OCI-LY1 (cell line): ENCODE measurements at regions not wholly inside any gene's neighbourhood (a gene's known extent, or its start where the extent isn't known, plus 50 kb on each side); places are given as distances from the start of the nearest gene placed in this dataset.

ENCODE experiments used
- H2AFZ ChIP-seq: fragments of 200-600 bp; sonication (generic), shearing (Covaris generic); 2 replicates; pipeline ENCODE4 v1.6.0; 2014; ENCODE audit warnings: antibody characterized with exemption, mild to moderate bottlenecking, low read length
- H3F3A ChIP-seq: fragments of 200-600 bp; sonication (generic), shearing (Covaris generic); 2 replicates; pipeline ENCODE4 v1.6.0; 2014; ENCODE audit warnings: mild to moderate bottlenecking, antibody characterized with exemption, low read length, moderate library complexity; ENCODE audit not compliant: insufficient read depth
- H3K27ac ChIP-seq: fragments of 200-600 bp; sonication (generic); 2 replicates; pipeline ENCODE4 v1.5.1; 2014; ENCODE audit warnings: low read length, mixed run types, mild to moderate bottlenecking, low read depth; ENCODE audit not compliant: poor library complexity, severe bottlenecking
- H3K27me3 ChIP-seq: fragments of 200-600 bp; sonication (generic); 2 replicates; pipeline ENCODE4 v1.6.0; 2014; ENCODE audit warnings: antibody characterized with exemption, mild to moderate bottlenecking, low read length, moderate library complexity; ENCODE audit not compliant: insufficient read depth
- H3K36me3 ChIP-seq: fragments of 200-600 bp; sonication (generic); 2 replicates; pipeline ENCODE4 v1.6.1; 2014; ENCODE audit warnings: mild to moderate bottlenecking, antibody characterized with exemption, low read length, moderate library complexity, mixed read lengths; ENCODE audit not compliant: insufficient read depth
- H3K4me1 ChIP-seq: fragments of 200-600 bp; sonication (generic); 2 replicates; pipeline ENCODE4 v1.5.1; 2014; ENCODE audit warnings: mild to moderate bottlenecking, low read length, moderate library complexity; ENCODE audit not compliant: insufficient read depth, severe bottlenecking
- H3K4me2 ChIP-seq: fragments of 200-600 bp; sonication (generic), shearing (Covaris generic); 2 replicates; pipeline ENCODE4 v1.6.1; 2014; ENCODE audit warnings: low read length
- H3K4me3 ChIP-seq: fragments of 200-600 bp; sonication (generic); 2 replicates; pipeline ENCODE4 v1.5.1; 2014; ENCODE audit warnings: low read length, low read depth, mild to moderate bottlenecking, mixed read lengths; ENCODE audit not compliant: poor library complexity, severe bottlenecking
- H3K79me2 ChIP-seq: fragments of 200-600 bp; shearing (Covaris generic); 2 replicates; pipeline ENCODE4 v1.6.1; 2016; ENCODE audit warnings: mixed run types, low read length, mixed read lengths; ENCODE audit not compliant: insufficient read depth
- H3K9ac ChIP-seq: fragments of 200-600 bp; sonication (generic), shearing (Covaris generic); 2 replicates; pipeline ENCODE4 v1.6.1; 2014; ENCODE audit warnings: mild to moderate bottlenecking, low read length, mixed read lengths
- H3K9me2 ChIP-seq: fragments of 200-600 bp; sonication (generic), shearing (Covaris generic); 2 replicates; pipeline ENCODE4 v1.6.1; 2014; ENCODE audit warnings: low read depth, mild to moderate bottlenecking, low read length, mixed read lengths
- H3K9me3 ChIP-seq: fragments of 200-600 bp; shearing (Covaris generic); 2 replicates; pipeline ENCODE4 v1.6.1; 2014; ENCODE audit warnings: low read length, mixed read lengths
- H4K20me1 ChIP-seq: fragments of 200-600 bp; sonication (generic), shearing (Covaris generic); 2 replicates; pipeline ENCODE4 v1.6.0; 2016; ENCODE audit warnings: mild to moderate bottlenecking, low read length; ENCODE audit not compliant: insufficient read depth
- CTCF ChIP-seq: fragments of 200-600 bp; sonication (generic), shearing (Covaris generic); IDR thresholded peaks from 2 replicates; pipeline ENCODE4 v1.5.1; 2017; ENCODE audit warnings: mild to moderate bottlenecking, antibody characterized with exemption, low read length, moderate library complexity, mixed read lengths
- EZH2 ChIP-seq: fragments of 200-600 bp; sonication (generic), shearing (Covaris generic); IDR thresholded peaks from 2 replicates; pipeline ENCODE4 v1.8.0; 2017; ENCODE audit warnings: borderline replicate concordance, mixed run types, mild to moderate bottlenecking, antibody characterized with exemption, low read length, moderate library complexity, mixed read lengths

GRCh38 chr16:5649762-5650743 is 552.5 kb upstream of the EEF2KMT start:
- H3K36me3 ChIP-seq = no peaks in the 10 kb centered on the region
- no peaks in the 10 kb centered on the region for H4K20me1 ChIP-seq
- H3K9me2 ChIP-seq = no peaks in the 10 kb centered on the region
- H3K27ac ChIP-seq = no peak overlapping the region
- H3K9ac ChIP-seq = no peak overlapping the region
- H3K4me1 ChIP-seq = no peaks in the 10 kb centered on the region
- TF ChIP-seq EZH2 = no peak
- no peak for TF ChIP-seq CTCF
- no peaks in the 10 kb centered on the region for H3F3A ChIP-seq
- no peak overlapping the region for H2AFZ ChIP-seq
- no peak overlapping the region for H3K4me2 ChIP-seq
- no peaks in the 10 kb centered on the region for H3K79me2 ChIP-seq
- H3K4me3 ChIP-seq = no peak overlapping the region
- H3K27me3 ChIP-seq = no peaks in the 10 kb centered on the region
- no peaks in the 10 kb centered on the region for H3K9me3 ChIP-seq

- TF ChIP-seq EZH2 (no peak), CTCF (no peak)
Measured at GRCh38 chr16:5647051-5647450, 549.5 kb upstream of the EEF2KMT start.

GRCh38 chr16:5643855-5644531 is 546.4 kb upstream of the EEF2KMT start:
- H3F3A ChIP-seq = no peaks in the 10 kb centered on the region
- no peak overlapping the region for H3K9ac ChIP-seq
- H3K9me2 ChIP-seq = no peaks in the 10 kb centered on the region
- H3K27ac ChIP-seq = no peak overlapping the region
- H2AFZ ChIP-seq = no peak overlapping the region
- H3K9me3 ChIP-seq = no peaks in the 10 kb centered on the region
- H3K27me3 ChIP-seq = no peaks in the 10 kb centered on the region
- TF ChIP-seq CTCF = no peak
- no peak for TF ChIP-seq EZH2
- no peaks in the 10 kb centered on the region for H3K79me2 ChIP-seq
- no peaks in the 10 kb centered on the region for H3K4me1 ChIP-seq
- no peak overlapping the region for H3K4me2 ChIP-seq
- no peaks in the 10 kb centered on the region for H3K36me3 ChIP-seq
- H3K4me3 ChIP-seq = no peak overlapping the region
- H4K20me1 ChIP-seq = no peaks in the 10 kb centered on the region

More at GRCh38 chr16:5647051-5647450, 549.5 kb upstream of the EEF2KMT start:
- H2AFZ ChIP-seq = no peak overlapping the region
- no peaks in the 10 kb centered on the region for H3K79me2 ChIP-seq
- no peaks in the 10 kb centered on the region for H3F3A ChIP-seq
- no peak overlapping the region for H3K4me2 ChIP-seq
- no peaks in the 10 kb centered on the region for H3K4me1 ChIP-seq
- no peaks in the 10 kb centered on the region for H3K9me2 ChIP-seq
- no peaks in the 10 kb centered on the region for H3K9me3 ChIP-seq
- no peak overlapping the region for H3K9ac ChIP-seq
- no peak overlapping the region for H3K4me3 ChIP-seq
- H3K27ac ChIP-seq = no peak overlapping the region
- H3K27me3 ChIP-seq = no peaks in the 10 kb centered on the region
- no peaks in the 10 kb centered on the region for H4K20me1 ChIP-seq
- H3K36me3 ChIP-seq = no peaks in the 10 kb centered on the region
